NAMALWA (cell line): ENCODE measurements at regions not wholly inside any gene's neighbourhood (a gene's known extent, or its start where the extent isn't known, plus 50 kb on each side); places are given as distances from the start of the nearest gene placed in this dataset.
A peak's percentile ranks its signal among the peaks of the same experiment; 100 is the strongest.

Experiments
- DNase-seq: peaks from one replicate; pipeline ENCODE4 v3.0.0-alpha.2; 2015; ENCODE audit warnings: low spot score

DNA sequence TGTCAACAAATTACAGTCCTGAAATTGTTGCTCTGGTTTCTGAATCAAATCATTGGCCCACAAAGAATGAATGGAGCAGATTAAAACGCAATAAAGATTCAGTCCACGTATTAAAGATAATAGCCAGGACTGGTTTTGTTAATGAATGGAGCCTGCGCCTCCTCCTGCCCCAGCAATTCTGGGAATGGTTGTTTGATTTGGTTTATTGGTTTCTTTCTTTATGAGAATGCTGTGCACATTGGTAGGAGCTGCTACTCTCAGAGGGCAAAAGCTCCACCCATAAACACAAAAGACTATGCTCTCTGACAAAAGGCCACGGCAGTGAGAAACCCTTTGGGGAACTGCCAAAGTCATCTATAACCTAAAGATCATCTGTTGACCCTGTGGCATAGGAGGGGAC lies 261.1 kb downstream of the ABHD5 start:
- DNase-seq, result no peak

DNA sequence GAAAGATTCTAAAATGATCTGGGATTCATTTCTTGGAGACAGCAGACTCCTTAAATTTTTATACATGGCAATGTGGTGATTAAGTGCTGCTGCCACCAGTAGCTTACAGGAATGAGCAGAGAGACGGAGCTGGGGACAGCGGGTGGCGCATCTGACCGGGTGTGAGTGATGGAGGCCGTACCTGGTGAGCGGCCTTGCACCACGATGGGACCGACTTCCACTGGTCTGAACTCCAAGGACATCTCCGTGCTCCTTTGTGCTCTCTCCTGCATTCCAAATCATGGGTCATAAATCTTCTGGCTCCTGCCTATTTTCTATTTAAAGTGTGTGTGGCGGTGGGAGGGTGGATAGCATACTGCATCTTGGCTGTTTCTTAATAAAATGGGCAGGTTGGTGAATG lies 262.6 kb downstream of the ABHD5 start:
- no peak for DNase-seq

DNA sequence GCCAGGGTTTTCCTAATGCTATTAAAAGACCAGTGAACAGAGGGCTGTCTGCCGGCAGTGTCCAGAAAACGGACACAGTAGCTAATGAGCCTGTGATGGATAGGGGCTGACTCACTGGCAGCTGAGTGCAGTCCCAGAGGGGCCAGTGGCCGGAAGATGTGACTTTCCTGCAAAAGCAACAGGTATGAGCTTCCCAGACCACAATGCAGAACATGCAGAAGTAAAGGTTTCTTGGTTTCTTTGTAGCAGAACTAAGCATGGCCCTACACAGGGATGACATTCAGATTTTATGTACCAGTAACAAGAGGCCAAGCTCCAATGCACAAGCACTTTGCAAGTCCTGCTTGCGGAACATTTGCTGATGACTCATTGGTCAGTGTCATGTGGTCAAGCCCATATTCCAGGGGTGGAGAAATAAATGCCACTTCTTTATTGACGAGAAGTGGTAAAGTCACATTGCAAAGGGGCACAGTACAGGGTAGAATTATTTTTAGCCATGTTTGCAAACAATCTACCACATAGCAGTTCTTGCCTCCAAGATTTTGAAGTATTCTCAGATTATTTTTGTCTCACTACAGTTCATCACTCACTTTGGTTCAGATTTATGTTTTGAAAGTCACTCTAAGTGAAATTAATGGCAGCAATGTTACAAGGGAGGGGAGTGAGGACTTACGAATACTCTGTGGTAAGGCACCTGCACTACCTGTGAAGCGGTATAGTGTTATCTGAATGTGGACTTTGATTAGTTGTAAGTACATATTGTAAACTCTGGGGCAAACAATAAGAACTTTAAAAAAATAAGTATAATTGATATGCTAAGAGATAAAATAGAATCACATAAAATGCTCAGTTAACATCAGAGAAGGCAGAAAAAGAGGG lies 263.3 kb downstream of the ABHD5 start:
- DNase-seq, result no peak

DNA sequence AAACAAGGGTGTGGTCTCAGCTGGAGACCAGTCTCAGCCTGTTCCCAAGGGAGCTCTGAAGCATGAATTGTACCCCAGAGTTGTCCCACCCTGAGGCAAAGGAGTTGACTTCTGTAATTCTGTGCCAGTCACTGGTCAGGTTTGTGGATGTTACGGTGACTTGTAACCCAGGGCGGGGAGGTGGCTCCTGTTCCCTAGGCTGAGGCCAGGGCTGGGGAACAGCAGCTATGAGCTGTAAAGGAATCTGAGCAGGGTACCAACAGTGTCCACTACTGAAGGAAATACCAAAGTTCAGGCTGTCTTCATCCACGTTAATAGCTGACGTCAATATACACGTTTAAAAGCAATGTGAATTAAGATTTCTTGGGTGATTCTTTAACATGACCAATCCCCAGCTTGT lies 266.2 kb downstream of the ABHD5 start:
- DNase-seq, result no peak

DNA sequence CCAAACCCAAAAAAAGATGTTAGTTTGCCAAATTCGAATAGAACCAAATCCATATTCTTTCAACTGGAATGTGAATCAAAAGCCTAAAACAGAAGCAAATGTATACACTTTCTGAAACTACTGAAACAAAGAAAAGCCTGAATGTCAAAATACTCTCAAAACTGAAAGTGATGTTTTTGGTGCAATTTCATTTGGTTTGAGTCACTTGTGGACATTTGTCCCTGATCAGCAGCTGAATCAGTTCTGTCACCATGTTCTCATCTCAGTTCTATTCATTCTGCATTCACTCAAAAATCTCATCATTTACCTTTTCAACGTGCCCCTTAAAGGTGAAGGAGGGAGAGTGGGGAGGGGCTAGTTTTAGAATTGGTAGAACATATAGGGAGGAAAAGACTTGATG lies 266.8 kb downstream of the ABHD5 start:
- DNase-seq, result no peak

DNA sequence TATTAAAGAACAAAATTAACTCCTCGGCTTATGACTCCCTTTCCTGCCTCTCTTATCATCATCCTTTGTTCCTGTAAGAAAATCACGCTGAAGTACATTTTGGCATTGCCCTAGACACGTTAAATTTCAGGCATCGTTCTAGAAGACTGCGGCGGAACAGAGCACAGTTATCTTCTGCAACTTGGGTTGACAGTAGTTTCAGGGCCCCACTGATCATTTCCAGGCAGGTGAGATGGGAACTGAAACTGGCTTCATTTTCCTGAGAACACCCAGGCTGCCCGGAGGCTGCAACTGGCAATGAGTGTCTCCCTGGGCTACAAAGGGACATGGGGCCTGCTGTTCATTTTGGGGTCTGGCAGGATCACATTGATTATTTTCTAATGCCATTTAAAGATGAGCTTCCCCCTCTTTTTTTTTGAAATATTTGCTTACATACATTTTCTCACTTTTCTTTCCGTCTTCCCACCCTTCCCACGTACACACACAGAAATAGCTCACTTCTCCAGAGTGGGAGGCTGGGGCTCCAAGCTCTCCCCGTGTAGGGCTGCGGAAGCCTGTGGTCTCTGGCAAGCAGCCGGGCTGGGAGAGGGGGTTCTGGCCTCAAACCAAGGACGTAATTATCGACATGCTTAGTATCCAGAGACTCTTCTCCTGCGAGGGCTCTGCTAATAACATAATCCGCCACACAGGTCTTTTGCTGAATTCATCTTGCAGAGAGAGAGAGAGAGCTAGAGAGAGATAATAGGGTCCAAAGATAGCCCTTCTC lies 267.4 kb downstream of the ABHD5 start:
- DNase-seq, result no peak

DNA sequence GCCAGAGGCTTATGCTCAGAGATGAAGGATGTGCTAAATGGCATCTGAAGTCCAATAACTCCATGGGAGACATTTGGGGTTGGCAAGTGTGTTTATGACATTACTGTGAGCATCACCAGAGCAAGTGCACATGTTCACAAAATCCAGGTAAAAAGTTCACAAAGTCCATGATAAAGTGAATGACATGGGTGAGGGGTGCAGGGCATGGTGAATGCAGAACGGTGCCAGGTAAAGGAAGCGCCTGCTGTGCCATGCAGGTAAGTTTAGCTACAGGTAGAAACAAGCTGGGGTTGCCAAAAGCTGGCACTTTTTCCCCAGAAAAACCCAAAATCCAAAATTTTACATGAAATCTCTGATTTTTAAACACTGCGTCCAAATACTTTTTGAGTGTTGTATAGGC lies 268.2 kb downstream of the ABHD5 start:
- DNase-seq, result no peak

DNA sequence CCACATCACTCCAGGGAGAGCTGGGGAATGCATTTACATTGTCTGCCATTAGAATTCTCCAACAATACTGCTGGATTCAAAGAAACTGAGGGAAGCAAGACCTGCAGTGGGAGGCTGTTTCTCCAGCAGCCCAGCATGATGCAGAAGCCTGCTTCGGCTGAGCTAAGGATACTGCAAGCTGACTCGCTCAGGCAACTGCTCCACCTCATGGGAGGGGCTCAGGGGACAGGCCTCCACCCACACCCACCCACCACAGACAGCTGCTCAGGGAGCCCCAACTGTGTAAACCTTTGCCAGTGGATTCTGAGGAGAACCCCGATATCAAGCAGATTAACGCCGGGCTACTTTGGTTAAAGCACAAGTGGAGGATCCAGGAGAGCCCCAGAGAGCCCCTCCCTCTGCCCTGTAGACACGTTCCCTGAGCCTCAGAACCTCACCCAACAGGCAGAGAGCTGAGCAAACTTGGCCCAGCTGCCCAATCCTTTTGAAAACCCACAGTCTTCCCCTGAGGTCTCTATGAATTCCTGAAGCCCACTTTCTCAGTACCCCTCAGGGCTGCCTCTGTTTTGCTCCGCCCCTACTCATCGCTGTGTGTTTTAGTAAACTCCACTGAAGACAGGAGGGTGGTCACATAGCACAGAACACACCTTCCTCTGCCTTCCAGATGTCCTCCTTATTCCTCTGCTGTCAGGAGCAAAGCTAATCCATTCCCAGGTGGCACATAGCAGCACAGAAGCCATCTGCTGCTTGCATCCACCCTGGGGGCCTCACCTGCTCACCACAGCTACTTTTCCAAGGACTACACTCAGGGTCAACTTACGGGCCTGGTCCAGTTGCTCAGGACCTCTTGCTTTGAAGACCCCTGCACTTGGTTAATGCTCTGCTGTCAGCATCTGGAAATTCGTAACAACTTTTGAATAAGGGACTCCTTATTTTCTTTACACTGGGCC lies 269.0 kb downstream of the ABHD5 start:
- DNase-seq, result no peak

DNA sequence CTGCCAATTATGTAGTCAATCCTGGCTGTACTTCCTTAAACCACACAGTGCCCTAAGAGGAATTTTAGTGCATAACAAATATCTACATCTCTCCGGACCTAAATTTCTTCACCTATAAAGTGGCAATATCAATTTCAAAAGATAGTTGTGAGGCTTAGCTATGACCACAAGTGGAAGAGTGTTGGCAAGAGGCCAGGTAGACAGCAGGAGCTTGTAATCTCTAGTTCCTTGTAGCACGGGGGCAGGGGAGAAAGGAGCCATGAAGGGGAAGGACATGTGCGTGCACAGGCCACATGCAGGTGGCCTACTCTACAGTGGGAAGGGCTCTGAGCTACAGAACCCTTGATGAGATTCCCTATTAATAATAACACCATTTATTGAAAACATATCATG lies 269.7 kb downstream of the ABHD5 start:
- DNase-seq, result peak; percentile 3

DNA sequence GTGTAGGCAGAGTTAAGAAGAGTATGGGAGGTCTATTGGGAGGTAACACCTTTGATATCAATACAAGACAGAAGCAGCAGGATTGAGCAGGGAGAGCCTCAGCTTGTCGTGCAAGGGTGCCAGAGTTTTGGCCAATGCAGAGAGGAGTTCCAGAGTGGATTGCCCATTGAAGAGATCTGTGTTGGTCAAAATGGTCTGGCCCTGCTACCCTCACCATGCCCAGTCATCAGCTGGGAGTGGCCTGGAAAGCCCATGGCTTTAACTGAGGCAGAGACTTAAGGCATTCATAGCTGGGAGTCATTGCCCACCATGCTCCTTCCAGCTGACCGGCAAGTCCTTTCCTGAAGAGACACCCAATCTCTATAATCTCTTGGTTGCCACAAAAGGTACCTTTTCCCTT lies 271.3 kb downstream of the ABHD5 start:
- no peak for DNase-seq

DNA sequence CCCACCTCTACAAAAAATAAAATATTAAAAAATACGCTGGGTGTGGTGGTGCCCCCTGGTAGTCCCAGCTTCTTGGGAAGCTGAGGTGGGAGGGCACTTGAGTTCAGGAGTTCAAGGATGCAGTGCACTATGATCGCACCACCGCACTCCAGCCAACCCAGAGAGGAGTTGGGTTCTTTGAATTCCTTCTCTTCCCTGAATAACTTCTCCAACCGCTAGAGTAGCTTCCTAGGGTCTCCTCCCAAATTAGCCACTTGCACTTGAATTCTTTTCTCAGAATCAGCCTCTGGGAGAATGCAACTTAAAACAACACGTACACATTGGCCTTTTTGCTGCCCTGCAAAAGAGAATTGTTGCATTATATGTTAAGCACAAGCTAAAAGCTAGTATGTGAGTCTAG lies 272.5 kb downstream of the ABHD5 start:
- DNase-seq, result no peak

DNA sequence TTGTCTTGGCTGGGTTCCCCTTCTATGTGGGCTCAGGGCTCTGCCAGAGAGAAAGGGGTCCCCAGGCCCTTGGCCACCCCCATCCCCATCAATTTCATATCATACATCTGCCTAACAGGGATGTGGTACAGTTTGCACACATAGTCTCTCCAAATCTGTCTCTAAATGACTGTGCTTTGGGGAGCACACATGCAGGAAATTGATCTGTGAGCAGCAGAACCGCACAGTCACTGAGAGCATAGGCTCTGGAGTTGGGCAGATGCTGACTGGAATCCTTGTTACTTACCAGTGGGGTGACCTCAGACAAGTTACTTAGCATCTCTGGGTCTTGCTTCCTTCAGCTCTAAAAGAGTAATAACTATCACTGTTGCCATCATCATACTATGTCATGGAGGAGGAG lies 273.9 kb downstream of the ABHD5 start:
- no peak for DNase-seq

DNA sequence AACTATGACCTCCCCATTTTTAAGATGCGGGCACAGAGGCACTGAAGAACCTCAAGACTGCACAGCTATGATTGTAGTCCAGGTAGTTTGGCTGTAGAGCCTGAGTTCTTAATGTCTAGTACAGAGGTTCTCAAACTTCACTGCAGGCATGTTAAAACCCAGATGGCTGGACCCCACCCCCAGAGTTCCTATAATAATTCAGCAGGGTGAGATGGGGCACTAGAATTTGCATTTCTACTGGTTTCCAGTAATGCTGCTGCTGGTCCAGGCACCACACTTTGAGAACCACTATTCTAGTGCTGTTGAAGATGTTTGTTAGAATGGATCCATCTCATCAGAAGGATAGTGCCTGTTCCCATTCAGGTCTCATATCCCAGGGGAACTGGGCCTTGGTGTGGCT lies 274.9 kb downstream of the ABHD5 start:
- no peak for DNase-seq

DNA sequence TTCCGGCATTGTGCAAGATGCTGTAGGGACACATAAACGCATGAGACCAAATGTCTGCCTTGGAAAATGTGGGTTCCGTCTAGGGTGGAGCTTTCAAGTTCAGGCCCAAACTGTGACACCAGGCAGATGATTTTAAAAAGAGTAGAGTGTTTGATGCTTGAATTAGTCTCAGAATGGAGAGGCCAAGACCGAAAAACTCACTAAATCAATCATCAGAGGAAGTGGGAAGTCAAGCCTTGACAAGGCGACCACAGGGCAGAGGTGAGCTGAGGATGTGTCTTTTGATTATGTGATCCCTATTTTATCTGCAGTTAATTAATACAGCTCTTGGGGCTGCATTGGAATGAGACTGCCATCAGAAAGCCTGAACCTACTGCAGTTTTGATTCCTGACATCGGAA lies 275.4 kb downstream of the ABHD5 start:
- no peak for DNase-seq

DNA sequence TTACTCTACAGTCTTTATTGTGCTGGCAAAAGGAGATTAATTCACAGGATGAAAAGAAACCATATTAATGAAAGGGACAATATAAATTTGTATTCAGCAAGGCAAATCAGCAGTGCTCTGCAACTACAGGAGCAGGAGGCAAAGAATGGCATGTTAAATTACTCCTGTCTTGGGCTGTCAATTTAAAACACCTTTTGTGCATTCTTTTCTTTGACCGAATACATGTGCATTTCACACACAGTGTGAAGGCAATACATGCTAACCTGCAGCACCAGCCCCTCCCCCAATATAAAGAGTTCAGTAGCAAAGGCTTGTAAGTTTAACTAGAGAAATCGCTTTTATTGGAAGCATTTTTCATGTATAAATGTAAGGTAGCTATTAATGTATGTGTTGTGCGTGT lies 275.2 kb upstream of the TOPAZ1 start:
- DNase-seq, result no peak

DNA sequence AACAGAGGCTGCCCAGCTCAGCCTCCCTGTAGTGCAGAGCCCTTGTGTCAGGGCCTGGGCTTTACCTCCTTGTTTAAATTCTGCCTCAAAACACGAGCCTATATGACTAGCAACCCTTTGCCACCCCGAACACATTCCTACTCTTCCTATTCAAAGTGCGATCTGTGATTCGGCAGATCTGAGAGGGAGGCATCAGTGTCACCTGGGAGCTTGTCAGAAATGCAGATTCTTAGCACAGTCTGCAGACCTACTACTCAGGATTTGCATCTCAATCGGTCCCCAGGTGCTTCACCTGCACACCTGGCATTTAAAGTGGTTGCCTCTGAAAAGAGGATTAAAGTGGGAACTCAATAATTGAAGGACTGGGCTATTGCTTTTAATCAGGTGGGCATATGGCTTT lies 273.2 kb upstream of the TOPAZ1 start:
- DNase-seq, result no peak

DNA sequence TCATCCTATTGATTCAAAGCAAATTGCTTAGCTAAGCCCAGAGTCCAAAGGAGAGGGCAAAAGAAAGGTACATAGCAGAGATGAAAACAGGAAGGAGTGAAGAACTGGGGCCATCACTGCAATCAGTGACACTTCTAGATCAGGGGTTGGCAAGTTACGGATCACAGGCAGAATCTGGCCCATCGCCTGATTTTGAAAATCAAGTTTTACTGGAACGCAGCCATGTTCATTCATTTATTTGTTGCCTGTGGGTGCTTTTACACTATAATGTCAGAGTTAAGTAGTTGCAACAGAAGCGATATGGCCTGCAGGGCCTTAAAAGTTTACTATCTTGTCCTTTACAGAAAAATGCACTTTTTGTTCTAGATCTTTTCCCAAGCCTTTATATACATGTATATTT lies 271.7 kb upstream of the TOPAZ1 start:
- DNase-seq, result no peak

DNA sequence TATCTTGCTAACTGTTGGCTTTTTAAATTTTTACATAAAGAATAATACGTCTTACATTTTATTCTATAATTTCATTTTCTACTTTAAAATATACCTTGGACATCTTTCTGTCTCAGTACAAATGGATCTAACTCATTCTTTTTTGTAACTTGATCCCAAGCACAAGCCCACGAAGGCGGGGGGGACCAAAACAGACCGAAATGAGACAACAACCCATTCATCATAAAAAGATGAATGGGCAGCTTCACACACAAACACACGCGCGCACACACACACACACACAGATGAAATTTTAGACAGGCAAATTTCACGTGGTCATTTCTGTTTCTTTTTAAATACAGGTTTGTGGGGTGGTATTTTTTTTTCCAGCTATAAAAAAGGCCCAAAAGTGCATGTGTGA lies 271.3 kb upstream of the TOPAZ1 start:
- no peak for DNase-seq

DNA sequence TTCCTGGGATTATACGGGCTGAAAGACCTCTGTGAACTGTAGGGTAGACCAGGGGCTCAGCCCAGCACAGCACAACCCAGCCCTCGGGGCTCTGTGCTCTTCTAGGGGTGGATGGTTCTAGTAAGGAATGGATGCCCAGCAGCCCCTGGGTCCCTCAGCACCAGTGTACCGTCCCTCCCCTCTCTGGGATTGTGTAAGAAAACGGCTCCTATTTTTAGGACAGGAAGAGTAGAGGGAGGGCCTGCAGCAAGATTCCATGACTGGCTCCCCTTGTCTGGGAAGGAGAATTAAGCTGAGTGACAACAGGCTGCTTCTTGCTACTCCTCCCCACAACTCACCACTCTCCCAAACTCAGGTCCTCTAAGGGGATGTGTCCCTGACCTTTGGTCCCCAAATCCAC lies 270.8 kb upstream of the TOPAZ1 start:
- DNase-seq, result no peak

DNA sequence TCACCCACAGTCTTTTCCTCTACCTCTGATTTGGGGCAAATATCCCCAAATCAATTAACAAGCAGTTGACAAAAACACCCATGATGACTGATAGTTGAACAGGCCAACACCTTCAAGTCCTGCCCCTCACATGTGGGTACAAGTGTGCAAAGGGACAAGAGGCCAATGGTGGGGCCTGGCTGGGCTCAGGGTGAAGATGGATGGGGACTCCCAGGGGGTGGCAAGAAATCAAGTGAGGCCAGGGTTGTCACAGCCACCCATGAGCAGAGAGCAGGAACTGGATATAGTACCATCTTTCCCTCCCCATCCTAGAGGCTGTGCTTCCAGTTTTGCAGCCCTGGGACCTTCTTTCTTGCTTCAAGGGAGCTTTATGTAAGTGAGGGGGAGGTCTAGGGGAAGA lies 270.2 kb upstream of the TOPAZ1 start:
- DNase-seq, result no peak

DNA sequence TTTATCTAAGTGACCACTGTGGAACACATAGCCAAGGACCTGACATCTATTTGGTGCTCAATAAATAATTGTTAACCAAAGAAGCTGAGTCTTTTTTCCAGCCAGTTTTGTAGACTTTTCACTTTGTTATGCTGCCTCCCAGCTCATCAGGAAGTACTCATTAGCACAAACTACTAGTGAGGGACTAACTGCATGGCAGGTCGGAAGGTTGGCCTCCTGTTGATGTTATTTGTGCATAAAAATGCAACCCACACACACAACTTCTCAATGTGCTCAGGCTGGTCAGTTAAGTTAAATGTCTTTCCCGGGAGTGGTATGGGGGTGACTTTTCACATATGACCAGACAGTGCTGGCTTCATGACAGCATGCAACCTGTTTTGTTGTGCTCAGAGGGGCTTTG lies 263.0 kb upstream of the TOPAZ1 start:
- DNase-seq, result no peak

DNA sequence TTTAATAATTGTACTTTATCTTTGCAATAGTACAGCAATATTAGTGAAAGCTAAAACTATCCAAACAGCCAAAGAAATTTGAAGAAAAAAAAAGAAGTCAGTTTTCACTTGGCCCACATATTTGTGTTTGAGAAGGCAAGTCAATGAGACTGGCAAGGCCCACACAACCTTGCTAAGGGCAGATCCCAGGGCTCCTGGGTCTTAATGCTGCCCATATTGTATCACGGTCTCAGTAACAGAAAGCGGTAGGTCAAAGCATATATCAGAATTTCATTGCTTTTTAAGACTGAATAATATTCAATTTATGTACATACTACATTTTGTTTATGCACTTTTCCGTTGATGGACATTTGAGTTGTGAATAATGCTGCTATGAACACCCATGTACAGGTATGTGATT lies 262.0 kb upstream of the TOPAZ1 start:
- no peak for DNase-seq
